SK-N-MC (cell line): ENCODE measurements at regions not wholly inside any gene's neighbourhood (a gene's known extent, or its start where the extent isn't known, plus 50 kb on each side); places are given as distances from the start of the nearest gene placed in this dataset.

Source experiments
- EZH2 ChIP-seq: fragments of 200-600 bp; sonication (generic); IDR thresholded peaks from one replicate; pipeline ENCODE4 v1.6.1; 2017; ENCODE audit warnings: antibody characterized with exemption
- FOXP2 ChIP-seq: optimal IDR thresholded peaks from 2 replicates; pipeline ENCODE3; 2011; ENCODE audit warnings: mild to moderate bottlenecking, moderate library complexity; ENCODE audit not compliant: insufficient read depth; ENCODE audit errors: extremely low read length, control extremely low read depth
- POLR2AphosphoS5 ChIP-seq: IDR thresholded peaks from 2 replicates; pipeline ENCODE4 v1.6.1; 2012; ENCODE audit warnings: mild to moderate bottlenecking, low read depth, low read length, borderline replicate concordance

GRCh38 chr13:72163678-72164077 is 296.7 kb upstream of the DACH1 start:
- no peak for TF ChIP-seq POLR2AphosphoS5
- no peak for TF ChIP-seq EZH2
- TF ChIP-seq FOXP2 = no peak
